Activated gamma-delta T cell treated with anti-CD3 and anti-CD28 coated beads, Interleukin-2, amount 50 U/mL, for 16 hours (primary cell): ENCODE measurements at regions not wholly inside any gene's neighbourhood (a gene's known extent, or its start where the extent isn't known, plus 50 kb on each side); places are given as distances from the start of the nearest gene placed in this dataset.

ENCODE experiments used
- DNase-seq: peaks from one replicate; pipeline ENCODE4 v3.0.0-alpha.2; 2020; ENCODE audit warnings: low read depth

- no peak for DNase-seq
Measured at GRCh38 chr22:49137206-49137840, 690.4 kb downstream of the BRD1 start.

DNA sequence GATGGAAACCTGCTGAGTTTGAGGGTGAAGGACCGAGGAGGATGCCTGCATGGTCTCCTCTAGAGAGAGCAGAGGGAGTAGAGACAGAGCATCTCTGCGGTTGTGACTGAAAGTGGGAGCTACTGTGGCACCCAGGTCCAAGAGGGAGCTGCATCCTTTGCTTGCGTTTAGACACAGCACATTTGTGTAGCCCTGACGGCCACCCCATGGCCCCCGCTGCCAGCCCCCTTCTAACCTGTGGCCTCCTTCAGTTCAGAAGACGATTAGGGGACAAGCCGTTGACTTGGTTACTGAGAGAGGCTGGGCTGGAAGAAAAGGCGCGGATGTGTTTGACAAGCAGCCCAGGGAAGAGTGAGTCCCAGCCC, 690.9 kb downstream of the BRD1 start:
- DNase-seq, result no peak

GRCh38 chr22:49136041-49136815, 691.4 kb downstream of the BRD1 start:
- DNase-seq, result no peak

GRCh38 chr22:49134076-49134475, 693.6 kb downstream of the BRD1 start:
- no peak for DNase-seq

GRCh38 chr22:49133541-49133940, 694.1 kb downstream of the BRD1 start:
- no peak for DNase-seq

GRCh38 chr22:49132009-49132408, 695.7 kb downstream of the BRD1 start:
- DNase-seq, result no peak

- no peak for DNase-seq
Measured at GRCh38 chr22:49129736-49130135, 697.9 kb downstream of the BRD1 start.

- DNase-seq, result no peak
Measured at GRCh38 chr22:49128874-49129273, 698.8 kb downstream of the BRD1 start.

DNA sequence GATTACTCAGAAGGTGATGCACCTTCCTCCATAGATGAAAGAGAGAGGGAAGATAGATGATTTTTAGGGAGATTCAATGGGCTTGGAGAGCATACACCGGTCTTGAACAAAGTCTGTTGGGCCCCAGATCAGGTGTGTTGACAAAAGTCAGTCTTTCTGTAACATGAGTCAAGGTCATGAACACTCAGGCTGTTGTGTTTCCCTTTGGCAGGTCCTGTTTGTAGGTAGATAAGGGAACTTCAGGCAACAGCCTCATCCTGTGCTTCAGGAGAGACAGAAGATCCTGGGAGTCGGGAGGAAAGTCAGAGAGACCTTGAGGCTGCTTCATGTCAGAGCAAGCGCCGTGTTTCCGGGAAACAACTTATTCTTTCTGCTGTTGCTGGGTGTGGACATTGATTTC, 703.1 kb downstream of the BRD1 start:
- no peak for DNase-seq

- DNase-seq, result no peak
Measured at GRCh38 chr22:49123621-49124192, 704.0 kb downstream of the BRD1 start.

- no peak for DNase-seq
Measured at GRCh38 chr22:49119551-49119952, 708.1 kb downstream of the BRD1 start.

GRCh38 chr22:49118065-49118464, 709.6 kb downstream of the BRD1 start:
- DNase-seq, result no peak

- DNase-seq, result no peak
Measured at GRCh38 chr22:49117486-49117885, 710.2 kb downstream of the BRD1 start.

- no peak for DNase-seq
Measured at GRCh38 chr22:49116486-49117120, 711.1 kb downstream of the BRD1 start.

DNA sequence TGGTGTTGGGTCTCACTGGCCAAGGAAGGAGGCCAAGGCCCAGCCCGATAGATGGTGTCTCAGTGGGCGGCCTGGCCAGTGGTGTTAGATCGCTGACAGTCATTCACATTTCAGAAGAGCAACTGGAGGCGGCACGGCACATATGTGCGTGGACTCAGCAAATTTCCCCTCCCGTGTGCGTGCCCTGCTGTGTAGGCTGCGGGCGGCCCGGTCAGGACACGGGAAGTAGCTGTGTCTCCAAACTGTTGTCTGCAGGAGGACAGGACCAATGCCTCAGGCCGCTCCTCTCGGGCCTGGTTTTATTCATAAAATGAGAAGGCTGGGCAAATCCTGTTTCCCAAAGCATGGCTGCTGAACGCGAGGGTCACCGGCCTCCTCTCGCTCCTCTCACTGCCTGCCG, 711.7 kb downstream of the BRD1 start:
- no peak for DNase-seq

DNA sequence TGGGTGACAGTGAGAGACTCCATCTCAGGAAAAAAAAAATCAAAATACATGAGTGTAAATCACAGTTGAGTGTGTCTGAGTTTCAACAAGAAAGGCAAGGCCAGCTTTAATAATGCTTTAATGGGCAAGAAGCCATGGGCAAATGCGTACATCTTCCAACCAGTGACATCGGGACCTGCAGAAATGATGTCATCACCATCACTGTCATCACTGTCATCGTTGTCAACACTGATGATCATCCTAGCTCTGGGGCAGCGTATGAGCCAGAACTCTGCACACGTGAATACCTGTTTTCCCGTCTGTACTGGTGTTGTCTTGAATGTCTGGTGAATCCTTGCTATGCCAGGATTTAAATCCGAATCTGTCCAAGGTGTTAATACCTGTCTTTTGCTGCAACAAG, 712.5 kb downstream of the BRD1 start:
- no peak for DNase-seq

GRCh38 chr22:49113758-49114157, 713.9 kb downstream of the BRD1 start:
- DNase-seq, result no peak

- DNase-seq, result no peak
Measured at GRCh38 chr22:49112661-49113626, 714.7 kb downstream of the BRD1 start.

- DNase-seq, result no peak
Measured at GRCh38 chr22:49112176-49112575, 715.5 kb downstream of the BRD1 start.

DNA sequence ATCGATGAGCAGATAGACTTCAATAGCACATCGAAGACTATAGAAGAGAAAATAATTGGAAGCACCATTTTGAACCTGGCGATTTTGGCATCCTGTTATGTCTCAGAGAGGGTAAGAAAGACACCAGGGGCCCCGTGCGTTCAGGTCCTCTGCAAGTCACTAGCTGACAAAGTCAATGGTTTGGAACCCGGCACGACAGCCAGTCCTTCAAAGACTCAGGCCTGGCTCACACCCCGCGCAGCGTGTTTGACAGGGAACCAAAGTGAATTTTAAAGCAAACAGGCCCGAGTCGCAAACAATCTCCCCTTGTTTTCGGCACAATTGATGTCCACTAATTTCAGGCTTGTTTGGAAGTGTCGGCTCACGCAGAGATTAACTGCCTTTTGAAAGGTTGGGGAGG, 716.6 kb downstream of the BRD1 start:
- DNase-seq, result no peak

GRCh38 chr22:49108636-49109315, 718.9 kb downstream of the BRD1 start:
- no peak for DNase-seq
